B cell (primary cell): ENCODE measurements at regions not wholly inside any gene's neighbourhood (a gene's known extent, or its start where the extent isn't known, plus 50 kb on each side); places are given as distances from the start of the nearest gene placed in this dataset.

ENCODE experiments used
- ATAC-seq: fragments of 200-7000 bp; cut with Tn5 transposase; one replicate; pipeline ENCODE4 v1.10.0; 2021; ENCODE audit warnings: low read depth, mild to moderate bottlenecking, moderate number of reproducible peaks, moderate library complexity
- CTCF ChIA-PET: fragments of 350-600 bp; sonication (Branson Sonifier 250); formaldehyde crosslinking; loops from one replicate; lab custom pipeline; 2021; ENCODE audit warnings: antibody characterized with exemption, inconsistent platforms; lab: Charles Lee
- POLR2A ChIA-PET: fragments of 350-600 bp; sonication (Branson Sonifier 250); formaldehyde crosslinking; loops from one replicate; lab custom pipeline; 2021; ENCODE audit warnings: antibody characterized with exemption; lab: Charles Lee
- DNase-seq: peaks from one replicate; pipeline ENCODE4 v3.0.0; 2013
- H2AFZ ChIP-seq: 2 replicates; pipeline ENCODE4 v1.6.1; 2012; ENCODE audit warnings: mild to moderate bottlenecking, low read depth, low read length; ENCODE audit not compliant: insufficient read depth, poor library complexity, severe bottlenecking
- H3K27ac ChIP-seq, 2 donors: 1 replicate in 1 of 2; 2 replicates in 1 of 2; pipeline ENCODE4 v1.5.1; 2012 to 2013; ENCODE audit warnings: low read length in 2 of 2, mild to moderate bottlenecking in 2 of 2, moderate library complexity in 1 of 2
- H3K27me3 ChIP-seq, 4 experiments: fragments of 200-600 bp in 1 of 4; sonication (generic) in 1 of 4; replicated peaks in 1 of 4; 1 replicate in 2 of 4; 2 replicates in 2 of 4; pipeline versions ENCODE4 v1.6.1 to v1.7.0; 2013 to 2016; ENCODE audit warnings: low read length in 3 of 4, mild to moderate bottlenecking in 2 of 4, mixed read lengths in 1 of 4, moderate library complexity in 1 of 4; ENCODE audit not compliant: insufficient read depth in 4 of 4, control insufficient read depth in 3 of 4; ENCODE audit errors: control extremely low read depth in 1 of 4
- H3K36me3 ChIP-seq, 2 experiments: replicated peaks in 1 of 2; 1 replicate in 1 of 2; 2 replicates in 1 of 2; pipeline versions ENCODE4 v1.6.1 to v1.7.1; 2013; ENCODE audit warnings: low read length in 1 of 2; ENCODE audit not compliant: insufficient read depth in 2 of 2, control insufficient read depth in 1 of 2; ENCODE audit errors: control extremely low read depth in 1 of 2, extremely low read depth in 1 of 2
- H3K4me1 ChIP-seq, 2 donors: fragments of 200-600 bp in 1 of 2; sonication (generic) in 1 of 2; 1 replicate in 1 of 2; 2 replicates in 1 of 2; pipeline versions ENCODE4 v1.5.1 to v1.6.1; 2013 to 2017; ENCODE audit warnings: low read length in 2 of 2; ENCODE audit not compliant: control insufficient read depth in 2 of 2, insufficient read depth in 2 of 2
- H3K4me2 ChIP-seq: replicated peaks from 2 replicates; pipeline ENCODE3; 2012; ENCODE audit warnings: mild to moderate bottlenecking, low read depth, low read length; ENCODE audit not compliant: poor library complexity, severe bottlenecking
- H3K4me3 ChIP-seq, 5 experiments: fragments of 200-600 bp in 1 of 5; sonication (generic) in 1 of 5; 1 replicate in 3 of 5; 2 replicates in 2 of 5; pipeline versions ENCODE4 v1.5.1 to v1.7.0; 2011 to 2016; ENCODE audit warnings: low read length in 4 of 5, mild to moderate bottlenecking in 4 of 5, low read depth in 2 of 5, control low read depth in 1 of 5, moderate library complexity in 1 of 5; ENCODE audit not compliant: insufficient read depth in 1 of 5; ENCODE audit errors: control extremely low read depth in 1 of 5, extremely low read depth in 1 of 5
- H3K79me2 ChIP-seq: fragments of 200-600 bp; sonication (generic); one replicate; pipeline ENCODE4 v1.6.0; 2016; ENCODE audit warnings: low read length; ENCODE audit not compliant: control insufficient read depth, insufficient read depth
- H3K9ac ChIP-seq: fragments of 200-600 bp; sonication (generic); 2 replicates; pipeline ENCODE4 v1.6.1; 2017; ENCODE audit warnings: mild to moderate bottlenecking, low read length, moderate library complexity
- H3K9me3 ChIP-seq, 3 donors: one replicate each; pipeline versions ENCODE4 v1.6.1 to v1.7.1; 2013; ENCODE audit warnings: low read length in 2 of 3; ENCODE audit not compliant: control insufficient read depth in 2 of 3, insufficient read depth in 1 of 3; ENCODE audit errors: control extremely low read depth in 1 of 3
- H4K20me1 ChIP-seq: 2 replicates; pipeline ENCODE4 v1.6.0; 2012; ENCODE audit warnings: mild to moderate bottlenecking, low read length; ENCODE audit not compliant: insufficient read depth, control insufficient read depth, poor library complexity, severe bottlenecking
- H3K27ac Mint-ChIP-seq: one replicate; pipeline ENCODE4 v1.8.0; 2021; ENCODE audit warnings: mixed read lengths
- H3K27me3 Mint-ChIP-seq: one replicate; pipeline ENCODE4 v1.8.0; 2021; ENCODE audit warnings: mixed read lengths
- H3K4me1 Mint-ChIP-seq: one replicate; pipeline ENCODE4 v1.8.0; 2021; ENCODE audit warnings: mixed read lengths
- H3K4me3 Mint-ChIP-seq: one replicate; pipeline ENCODE4 v1.8.0; 2021; ENCODE audit warnings: mixed read lengths
- H3K9me3 Mint-ChIP-seq: one replicate; pipeline ENCODE4 v1.8.0; 2022; ENCODE audit warnings: mixed read lengths; ENCODE audit not compliant: insufficient read depth
- EZH2 ChIP-seq: IDR thresholded peaks from 2 replicates; pipeline ENCODE4 v1.6.1; 2012; ENCODE audit warnings: borderline replicate concordance, low read depth, mild to moderate bottlenecking, moderate library complexity, low read length; ENCODE audit not compliant: insufficient read depth, poor library complexity, severe bottlenecking
- WGBS: methylation state at CpG from one replicate; pipeline ENCODE4 v1.1.5; 2013; ENCODE audit warnings: missing lambda C conversion rate; ENCODE audit not compliant: insufficient coverage; 5-methylcytosine and 5-hydroxymethylcytosine counted together
- intact Hi-C: fragments of 100-400 bp; cut with micrococcal nuclease; formaldehyde crosslinking; loops from one replicate; pipeline ENCODE4 v1.10.0; 2022
- TF ChIP-seq, protein P1 (sequence below): fragments of 200-600 bp; IDR thresholded peaks from one replicate; pipeline ENCODE4 v1.8.0; 2022; ENCODE audit warnings: antibody characterized with exemption, mild to moderate bottlenecking

DNA sequence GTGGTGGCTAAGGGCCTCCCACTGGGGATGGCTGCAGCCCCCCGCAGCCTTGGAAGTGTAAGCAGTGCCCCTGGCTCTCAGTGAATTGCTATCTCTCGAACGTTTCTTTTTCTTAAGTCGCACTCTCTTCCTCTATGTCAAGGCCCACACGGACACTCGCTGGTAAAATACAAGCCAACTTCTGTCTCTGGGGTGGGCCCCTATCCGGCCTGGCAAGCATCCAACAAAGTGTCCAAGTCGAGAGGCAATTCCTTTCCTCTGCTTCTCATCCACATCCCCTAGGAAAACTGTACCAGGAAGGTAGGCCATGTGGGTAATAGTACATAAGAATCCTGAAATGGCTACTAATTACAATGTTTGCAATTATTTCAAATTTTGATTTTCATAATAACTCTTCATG lies 194.9 kb upstream of the MGMT start:
- POLR2A ChIA-PET = no interaction called here
- H3K27me3 ChIP-seq = no peaks in the 10 kb centered on the region
- H3K79me2 ChIP-seq = no peaks in the 10 kb centered on the region
- CTCF ChIA-PET = no interaction called here
- ATAC-seq = no peak
- no peak overlapping the region for H3K9ac ChIP-seq
- intact Hi-C loops = no loop called here
- no peak overlapping the region for H2AFZ ChIP-seq
- H3K4me3 ChIP-seq = no peak overlapping the region
- WGBS = 93% methylated on average over 7 of the region's 8 CpGs
- H3K4me1 ChIP-seq = no peaks in the 10 kb centered on the region
- no peak for TF ChIP-seq EZH2
- TF ChIP-seq, protein P1, sequence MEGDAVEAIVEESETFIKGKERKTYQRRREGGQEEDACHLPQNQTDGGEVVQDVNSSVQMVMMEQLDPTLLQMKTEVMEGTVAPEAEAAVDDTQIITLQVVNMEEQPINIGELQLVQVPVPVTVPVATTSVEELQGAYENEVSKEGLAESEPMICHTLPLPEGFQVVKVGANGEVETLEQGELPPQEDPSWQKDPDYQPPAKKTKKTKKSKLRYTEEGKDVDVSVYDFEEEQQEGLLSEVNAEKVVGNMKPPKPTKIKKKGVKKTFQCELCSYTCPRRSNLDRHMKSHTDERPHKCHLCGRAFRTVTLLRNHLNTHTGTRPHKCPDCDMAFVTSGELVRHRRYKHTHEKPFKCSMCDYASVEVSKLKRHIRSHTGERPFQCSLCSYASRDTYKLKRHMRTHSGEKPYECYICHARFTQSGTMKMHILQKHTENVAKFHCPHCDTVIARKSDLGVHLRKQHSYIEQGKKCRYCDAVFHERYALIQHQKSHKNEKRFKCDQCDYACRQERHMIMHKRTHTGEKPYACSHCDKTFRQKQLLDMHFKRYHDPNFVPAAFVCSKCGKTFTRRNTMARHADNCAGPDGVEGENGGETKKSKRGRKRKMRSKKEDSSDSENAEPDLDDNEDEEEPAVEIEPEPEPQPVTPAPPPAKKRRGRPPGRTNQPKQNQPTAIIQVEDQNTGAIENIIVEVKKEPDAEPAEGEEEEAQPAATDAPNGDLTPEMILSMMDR = no peak
- Mint-ChIP-seq H3K27ac (no peak overlapping the region), H3K4me1 (no peaks in the 10 kb centered on the region), H3K9me3 (no peaks in the 10 kb centered on the region), H3K4me3 (no peak overlapping the region), H3K27me3 (peaks cover 4% of the 10 kb centered on the region)
- H4K20me1 ChIP-seq = no peaks in the 10 kb centered on the region
- DNase-seq = no peak
- no peak overlapping the region for H3K27ac ChIP-seq
- no peak overlapping the region for H3K4me2 ChIP-seq
- H3K9me3 ChIP-seq = no peaks in the 10 kb centered on the region
- no peaks in the 10 kb centered on the region for H3K36me3 ChIP-seq

DNA sequence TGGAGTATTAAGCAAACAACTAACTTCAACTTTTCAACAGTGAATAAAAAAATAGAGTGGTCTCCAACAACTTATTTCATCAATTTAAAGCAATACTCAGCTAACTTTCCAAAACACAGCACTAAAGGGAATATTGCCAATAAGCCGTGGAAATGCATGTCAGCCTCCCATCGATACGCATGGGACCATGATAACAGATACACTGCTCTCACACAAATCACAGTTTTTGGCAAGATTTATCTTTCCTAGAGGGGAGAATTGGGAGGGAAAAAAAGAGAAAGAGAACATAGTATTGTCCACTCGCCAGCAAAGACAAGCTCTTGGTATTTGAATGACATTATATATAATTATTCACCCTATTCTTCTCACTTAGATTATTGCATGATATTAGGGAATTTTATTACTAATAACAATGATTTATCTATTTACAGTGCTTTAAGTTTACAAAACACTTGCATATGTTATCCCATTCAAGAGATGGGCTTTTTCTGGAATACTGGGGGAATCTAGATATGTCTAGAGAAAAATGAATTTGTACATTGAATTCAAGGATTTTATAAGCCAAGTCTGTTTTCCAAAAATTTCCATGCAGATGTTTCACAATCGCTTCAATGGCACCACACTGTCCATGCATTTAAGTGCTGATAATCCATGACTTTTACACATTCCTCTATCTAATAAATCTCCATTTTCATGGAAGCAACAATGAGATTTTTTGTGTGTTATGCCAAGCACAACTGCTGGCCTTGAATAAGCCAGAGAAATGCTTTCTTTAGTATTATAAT lies 194.0 kb upstream of the MGMT start:
- Histone ChIP-seq H4K20me1 (no peaks in the 10 kb centered on the region), H3K4me2 (no peak overlapping the region), H3K9me3 (no peaks in the 10 kb centered on the region), H3K27ac (no peak overlapping the region), H3K79me2 (no peaks in the 10 kb centered on the region), H3K9ac (no peak overlapping the region), H3K4me3 (no peak overlapping the region), H2AFZ (no peak overlapping the region), H3K36me3 (no peaks in the 10 kb centered on the region), H3K4me1 (no peaks in the 10 kb centered on the region), H3K27me3 (no peaks in the 10 kb centered on the region)
- ChIA-PET POLR2A (no interaction called here), CTCF (no interaction called here)
- no peak overlapping the region for H3K27ac Mint-ChIP-seq
- H3K9me3 Mint-ChIP-seq = no peaks in the 10 kb centered on the region
- H3K4me3 Mint-ChIP-seq = no peak overlapping the region
- WGBS = 100% methylated on average over 1 of the region's 5 CpGs
- intact Hi-C loops = no loop called here
- ATAC-seq (no peak), DNase-seq (no peak)
- TF ChIP-seq EZH2 = no peak
- TF ChIP-seq, protein P1 = no peak
- peaks cover 9% of the 10 kb centered on the region for H3K27me3 Mint-ChIP-seq
- no peaks in the 10 kb centered on the region for H3K4me1 Mint-ChIP-seq
